GM04504 (cell line): ENCODE measurements at regions not wholly inside any gene's neighbourhood (a gene's known extent, or its start where the extent isn't known, plus 50 kb on each side); places are given as distances from the start of the nearest gene placed in this dataset.
"Not testable (repeated sequence)": the region's sequence is repeated elsewhere in the genome, so short reads cannot be mapped to it uniquely, and the experiment has no call there.

Experiments
- DNase-seq: peaks from one replicate; pipeline ENCODE4 v3.0.0-alpha.2; 2012; ENCODE audit warnings: low read depth

- no peak for DNase-seq
Observed at GRCh38 chr12:53872367-53872766, 66.3 kb upstream of the HOXC13 start.

GRCh38 chr12:53877961-53878360 lies 60.7 kb upstream of the HOXC13 start:
- DNase-seq: not testable (repeated sequence)

DNA sequence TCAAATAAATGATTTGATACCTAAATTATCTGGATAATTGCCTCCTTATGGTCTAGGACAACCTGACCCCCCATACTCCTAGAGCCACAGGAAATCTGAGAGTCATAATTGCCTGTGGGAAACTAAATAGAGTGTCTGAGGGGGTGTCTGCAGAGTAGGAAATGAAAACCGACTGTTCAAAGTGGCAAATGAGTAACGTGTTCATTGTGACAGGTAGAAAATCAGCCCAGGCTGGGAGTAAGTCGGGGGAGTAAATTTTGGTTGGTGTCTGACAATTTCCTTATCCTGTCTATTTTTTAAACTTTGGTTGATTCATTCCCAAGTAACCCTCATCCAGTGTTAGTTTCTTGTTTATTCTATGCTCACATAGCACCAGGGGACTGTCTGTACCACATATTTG lies 51.6 kb upstream of the HOXC13 start:
- DNase-seq: no peak

- no peak for DNase-seq
Observed at GRCh38 chr12:53887881-53888280, 50.8 kb upstream of the HOXC13 start.
